ENCODE measurements at regions not wholly inside any gene's neighbourhood (a gene's known extent, or its start where the extent isn't known, plus 50 kb on each side); places are given as distances from the start of the nearest gene placed in this dataset.

- TF ChIP-seq CTCF (IDR thresholded peaks at IDR 0.05) = no peak
- H3K27ac ChIP-seq = no peak overlapping the region
- DNase-seq (ENCODE audit: low spot score) = no peak
- H3K4me3 ChIP-seq = no peak overlapping the region
Observed at GRCh38 chr2:67808112-67808511, 254.7 kb downstream of the C1D start.

GRCh38 chr2:67812682-67813081 lies 250.1 kb downstream of the C1D start:
- no peak for TF ChIP-seq CTCF (IDR thresholded peaks at IDR 0.05)
- DNase-seq (ENCODE audit: low spot score) = no peak
- no peak overlapping the region for H3K4me3 ChIP-seq
- no peak overlapping the region for H3K27ac ChIP-seq

- H3K4me3 ChIP-seq = no peak overlapping the region
- no peak for TF ChIP-seq CTCF (IDR thresholded peaks at IDR 0.05)
Observed at GRCh38 chr2:67823726-67824125, 239.1 kb downstream of the C1D start.

GRCh38 chr2:67824186-67824585 lies 238.6 kb downstream of the C1D start:
- TF ChIP-seq CTCF (IDR thresholded peaks at IDR 0.05) = no peak
- no peak overlapping the region for H3K4me3 ChIP-seq
- no peak overlapping the region for H3K27ac ChIP-seq
- no peak for DNase-seq (ENCODE audit: low spot score)

More at GRCh38 chr2:67823726-67824125, 239.1 kb downstream of the C1D start:
- no peak overlapping the region for H3K27ac ChIP-seq
- DNase-seq (ENCODE audit: low spot score) = no peak

GRCh38 chr2:67825476-67825875 lies 237.3 kb downstream of the C1D start:
- H3K27ac ChIP-seq = no peak overlapping the region
- no peak for TF ChIP-seq CTCF (IDR thresholded peaks at IDR 0.05)
- H3K4me3 ChIP-seq = no peak overlapping the region
- no peak for DNase-seq (ENCODE audit: low spot score)

GRCh38 chr2:67828066-67828465 lies 234.7 kb downstream of the C1D start:
- Histone ChIP-seq H3K4me3 (no peak overlapping the region), H3K27ac (no peak overlapping the region)
- DNase-seq (ENCODE audit: low spot score) = no peak
- TF ChIP-seq CTCF (IDR thresholded peaks at IDR 0.05) = no peak

GRCh38 chr2:67829470-67829869 lies 233.3 kb downstream of the C1D start:
- no peak for TF ChIP-seq CTCF (IDR thresholded peaks at IDR 0.05)
- H3K4me3 ChIP-seq = no peak overlapping the region
- DNase-seq (ENCODE audit: low spot score) = no peak
- no peak overlapping the region for H3K27ac ChIP-seq

Data from coronary artery (tissue), 2 donors.